Inflammatory macrophage (primary cell): ENCODE measurements at regions not wholly inside any gene's neighbourhood (a gene's known extent, or its start where the extent isn't known, plus 50 kb on each side); places are given as distances from the start of the nearest gene placed in this dataset.
"Not testable (repeated sequence)": the region's sequence is repeated elsewhere in the genome, so short reads cannot be mapped to it uniquely, and the experiment has no call there.

Experiments
- DNase-seq, 2 donors: peaks; one replicate each; pipeline ENCODE4 v3.0.0-alpha.2; 2020 to 2022

DNA sequence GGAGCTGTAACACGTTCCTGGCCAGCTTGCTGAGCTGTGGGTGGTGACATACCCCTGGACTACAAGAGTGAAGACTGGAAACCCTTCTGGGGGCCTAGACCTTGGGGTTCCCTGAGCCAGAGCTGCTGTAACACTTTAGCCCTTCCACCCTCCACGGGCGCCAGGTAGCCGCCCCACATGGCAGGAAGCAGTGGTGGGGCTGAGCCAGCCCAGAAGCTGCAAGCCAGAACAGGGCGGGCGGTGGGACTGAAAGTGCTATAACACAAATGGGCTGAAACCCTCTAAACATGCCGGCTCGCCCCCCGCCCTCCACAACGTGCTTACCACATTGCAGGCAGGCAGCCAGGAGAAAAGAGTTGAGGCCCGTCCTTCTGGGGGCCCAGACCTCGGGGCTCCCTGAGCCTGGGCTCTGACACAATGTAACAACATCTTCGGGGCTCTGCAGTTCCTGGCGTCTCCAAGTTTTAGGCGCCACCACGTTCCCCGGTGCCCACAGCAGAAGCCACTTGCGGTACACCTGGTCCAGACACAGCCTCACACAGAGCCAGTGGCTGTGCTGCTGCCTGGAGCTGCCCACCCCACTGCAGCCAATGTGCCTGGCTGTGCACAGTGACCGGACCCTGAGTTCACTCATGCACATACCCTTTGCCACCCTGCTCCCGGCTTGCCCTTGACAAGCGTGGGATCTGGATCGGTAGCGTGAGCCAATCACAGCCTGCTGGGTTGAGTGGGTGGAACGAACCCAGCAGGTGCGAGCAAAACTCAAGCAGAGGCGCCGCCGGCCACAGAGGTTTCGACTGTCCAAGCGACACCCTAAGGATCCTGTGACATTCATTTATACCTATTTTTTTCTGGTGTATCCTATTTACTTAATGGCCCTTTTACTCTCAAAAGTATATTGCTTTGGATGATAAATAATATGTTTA lies 127.4 kb upstream of the FHL2 start:
- no peak for DNase-seq

DNA sequence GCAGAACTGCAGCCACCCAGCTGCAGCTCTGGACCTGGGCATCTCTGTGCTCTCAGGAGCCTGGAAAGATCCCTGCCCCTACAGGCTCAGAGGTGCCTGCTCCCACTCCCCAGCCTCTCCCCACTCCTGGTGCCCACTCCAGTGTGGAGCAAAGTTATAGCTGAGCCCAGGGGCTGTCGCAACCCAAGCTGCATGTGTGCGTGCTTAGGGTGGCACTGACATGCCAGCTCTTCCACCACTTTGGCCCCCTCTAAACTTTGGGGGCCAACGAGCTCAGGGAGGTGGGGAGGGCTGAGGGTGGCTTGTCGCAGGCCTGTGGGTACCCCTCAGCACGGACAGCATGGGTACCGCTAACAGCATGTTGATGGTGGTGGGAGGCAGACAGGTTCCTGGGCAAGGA lies 126.3 kb upstream of the FHL2 start:
- no peak for DNase-seq

DNA sequence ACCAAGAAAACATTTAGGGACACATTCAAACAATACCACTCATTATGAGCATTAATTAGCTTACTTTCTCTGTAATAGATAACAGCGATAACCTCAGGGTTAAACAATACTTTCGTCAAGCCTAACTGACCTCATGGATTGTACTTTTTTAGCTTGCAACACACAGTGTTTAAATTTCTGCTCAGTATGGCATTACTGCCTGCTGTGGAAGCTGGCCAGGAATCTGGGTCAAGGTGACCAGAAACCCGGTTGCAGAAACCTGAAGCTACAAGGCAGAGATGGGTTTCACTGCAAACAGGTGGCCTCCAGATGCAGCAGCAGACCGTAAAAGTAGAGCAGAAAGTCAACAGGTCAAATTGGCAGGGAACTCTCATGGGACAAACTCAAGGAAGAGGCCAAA lies 123.8 kb upstream of the FHL2 start:
- no peak for DNase-seq

DNA sequence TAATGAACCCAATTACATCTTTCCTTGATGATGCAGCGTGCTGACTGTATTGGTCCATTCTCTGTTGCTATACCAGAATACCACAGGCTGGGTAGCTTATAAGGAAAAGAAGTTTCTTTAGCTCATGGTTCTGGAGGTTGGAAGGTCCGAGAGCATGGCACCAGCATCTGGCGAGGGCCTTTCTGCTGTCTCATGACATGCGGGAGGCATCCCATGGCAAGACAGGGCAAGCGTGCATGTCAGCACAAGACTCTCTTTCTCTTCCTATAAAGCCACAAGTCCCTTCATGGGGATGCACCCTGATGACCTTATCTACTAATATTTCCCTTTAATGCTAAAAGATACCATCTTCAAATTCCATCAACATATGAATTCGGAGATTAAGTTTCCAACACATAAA lies 122.8 kb upstream of the FHL2 start:
- no peak for DNase-seq

DNA sequence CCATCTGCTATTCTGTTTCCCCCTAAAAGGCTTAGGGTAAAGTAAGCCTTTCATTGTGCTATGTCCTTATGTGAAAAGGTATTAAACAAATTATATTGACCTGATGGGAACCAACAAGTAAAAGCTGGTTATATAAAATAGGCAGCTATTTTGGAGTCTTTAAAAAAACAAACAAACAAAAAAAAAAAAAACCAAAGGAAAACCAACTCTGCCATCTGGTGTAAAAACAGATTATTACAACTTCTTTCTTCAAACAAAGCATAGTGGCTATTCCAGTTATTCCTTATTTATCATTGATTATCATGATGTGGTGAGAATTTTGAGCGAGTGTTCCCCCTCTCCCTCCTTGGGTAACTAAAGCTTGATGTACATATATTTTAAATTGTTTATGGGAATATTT lies 122.3 kb upstream of the FHL2 start:
- DNase-seq: peak; percentile 5 to 19

DNA sequence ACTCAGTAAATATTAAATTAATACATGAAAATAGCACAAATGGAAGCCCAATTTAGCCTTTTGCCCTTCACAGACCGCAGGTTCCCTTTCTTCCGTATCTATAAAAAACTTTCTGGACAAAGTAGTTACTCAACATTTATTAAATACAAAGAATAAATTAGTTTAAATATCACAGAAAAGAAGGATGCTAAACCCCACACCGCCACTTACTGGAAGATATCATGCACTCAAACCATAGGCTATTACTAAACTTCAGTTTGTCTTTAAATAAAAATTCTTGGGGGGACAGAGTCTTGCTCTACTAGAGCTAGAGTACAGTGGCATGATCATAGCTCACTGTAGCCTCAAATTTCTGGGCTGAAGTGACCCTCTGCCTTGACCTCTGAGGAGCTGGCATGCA lies 120.7 kb upstream of the FHL2 start:
- no peak for DNase-seq

DNA sequence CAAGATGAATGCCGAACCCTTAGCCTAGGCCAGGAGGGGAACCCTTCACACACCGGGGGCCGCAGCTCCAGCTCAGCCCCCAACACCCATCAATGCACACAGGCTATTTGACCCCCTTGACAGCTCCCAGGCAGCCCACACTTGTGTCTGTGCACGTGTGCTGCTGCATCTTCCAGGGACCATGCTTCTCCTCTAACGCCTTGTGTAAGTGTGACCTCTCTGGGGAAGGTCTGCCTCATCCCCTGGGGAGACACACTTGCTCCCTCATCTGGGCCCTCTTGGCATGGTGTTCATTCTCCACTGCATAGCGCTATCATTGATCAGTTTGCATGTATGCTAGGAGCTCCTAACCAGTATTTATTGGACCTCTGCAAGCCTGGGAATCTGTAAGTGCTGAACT lies 120.0 kb upstream of the FHL2 start:
- no peak for DNase-seq

DNA sequence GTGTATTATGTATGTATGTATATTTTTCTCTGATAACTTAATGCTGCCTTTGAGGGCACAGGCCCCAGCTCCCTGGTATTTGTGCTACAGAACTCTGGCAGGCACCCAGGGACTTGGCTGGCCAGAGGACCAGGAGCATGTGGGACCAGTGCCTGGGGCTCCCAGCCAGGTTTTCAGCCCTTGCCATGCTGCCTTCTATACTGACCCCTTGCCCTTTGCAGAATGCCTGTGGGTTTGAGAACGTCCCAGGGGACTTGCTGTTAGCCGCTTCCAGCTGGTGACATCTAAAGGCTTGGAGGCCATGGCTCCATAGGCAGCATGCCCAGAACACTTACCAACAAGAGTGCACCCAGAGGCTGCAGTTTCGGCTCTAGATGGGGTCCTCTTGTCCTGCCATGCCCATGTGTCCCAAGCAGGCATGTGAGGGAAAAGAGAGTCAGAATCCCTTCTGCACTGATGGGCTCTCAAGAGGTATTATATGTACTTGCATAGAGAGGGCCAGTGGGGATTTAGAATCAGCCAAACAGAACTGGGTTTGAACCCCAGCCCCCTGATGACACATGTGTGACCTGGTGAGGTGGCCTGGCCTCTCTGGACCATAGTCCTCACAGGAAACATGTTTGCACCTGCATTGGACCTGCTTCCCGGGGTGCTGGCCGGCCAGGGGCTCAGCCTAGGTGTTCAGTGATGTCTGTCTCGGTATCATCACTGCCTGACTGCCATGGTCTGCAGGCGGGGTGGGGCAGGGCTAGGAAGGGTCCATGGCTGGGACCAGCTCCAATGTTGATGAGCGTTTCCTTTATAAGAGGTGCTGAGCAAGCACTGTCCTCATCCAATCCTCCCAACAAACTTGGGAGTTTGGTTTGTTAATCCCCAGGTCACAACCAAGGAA lies 119.2 kb upstream of the FHL2 start:
- no peak for DNase-seq

DNA sequence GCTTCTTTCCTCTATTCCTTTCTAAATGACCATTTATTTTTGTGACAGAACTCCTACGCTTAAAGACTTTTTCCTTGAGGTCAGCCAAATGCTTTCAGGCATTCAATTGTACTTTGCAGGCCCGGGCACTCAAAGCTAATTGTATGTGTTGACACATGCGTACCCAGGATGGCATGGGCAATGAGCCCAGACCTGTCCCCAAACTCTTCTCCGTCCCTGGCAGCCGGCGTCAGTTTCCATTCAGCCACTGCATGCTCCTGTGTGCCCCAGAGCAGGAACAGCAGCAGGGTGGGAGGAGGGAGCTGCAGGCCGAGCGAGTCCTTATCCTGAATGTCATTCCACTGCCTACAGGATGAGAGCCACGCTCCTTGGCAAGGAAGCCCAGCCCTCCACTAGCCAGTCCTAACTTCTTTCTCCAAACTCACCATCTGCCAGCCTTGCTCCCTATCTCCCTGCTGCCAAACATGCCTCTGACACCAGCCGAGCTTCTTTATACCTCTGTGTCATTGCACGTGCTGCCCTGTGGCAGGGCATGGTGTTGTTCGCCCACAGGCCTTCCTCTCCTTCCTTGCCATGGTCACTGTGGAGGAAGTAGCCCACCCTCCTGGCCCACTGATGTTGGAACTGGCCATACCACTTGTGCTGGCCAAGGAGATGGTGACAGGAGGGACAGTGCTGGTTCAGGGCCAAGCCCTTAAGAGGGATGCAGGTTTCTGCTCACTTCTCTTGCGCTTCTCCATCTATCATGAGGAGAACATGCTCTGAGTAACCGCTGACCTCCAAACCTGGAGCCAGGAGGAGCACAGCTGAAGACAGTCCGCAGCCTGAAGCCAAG lies 116.9 kb upstream of the FHL2 start:
- no peak for DNase-seq

DNA sequence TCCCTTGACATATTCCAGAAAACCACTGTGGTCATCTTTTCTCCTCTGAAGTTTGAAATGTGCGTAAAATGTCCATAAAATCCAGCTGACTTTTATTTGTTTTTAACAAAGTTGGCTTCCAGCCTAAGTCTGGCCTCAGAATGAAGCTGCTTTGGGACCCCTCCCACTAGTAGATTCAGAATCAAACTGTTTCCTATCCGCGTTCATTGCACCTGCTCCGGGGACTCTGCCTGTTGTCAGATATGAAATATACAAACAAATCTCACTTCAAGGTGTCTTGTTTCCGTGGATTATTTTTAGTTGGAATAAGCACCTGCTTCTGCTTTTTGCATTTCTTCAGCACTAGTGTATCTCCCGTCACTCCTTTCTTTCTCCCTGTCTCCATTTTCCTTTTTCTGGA lies 115.7 kb upstream of the FHL2 start:
- no peak for DNase-seq

DNA sequence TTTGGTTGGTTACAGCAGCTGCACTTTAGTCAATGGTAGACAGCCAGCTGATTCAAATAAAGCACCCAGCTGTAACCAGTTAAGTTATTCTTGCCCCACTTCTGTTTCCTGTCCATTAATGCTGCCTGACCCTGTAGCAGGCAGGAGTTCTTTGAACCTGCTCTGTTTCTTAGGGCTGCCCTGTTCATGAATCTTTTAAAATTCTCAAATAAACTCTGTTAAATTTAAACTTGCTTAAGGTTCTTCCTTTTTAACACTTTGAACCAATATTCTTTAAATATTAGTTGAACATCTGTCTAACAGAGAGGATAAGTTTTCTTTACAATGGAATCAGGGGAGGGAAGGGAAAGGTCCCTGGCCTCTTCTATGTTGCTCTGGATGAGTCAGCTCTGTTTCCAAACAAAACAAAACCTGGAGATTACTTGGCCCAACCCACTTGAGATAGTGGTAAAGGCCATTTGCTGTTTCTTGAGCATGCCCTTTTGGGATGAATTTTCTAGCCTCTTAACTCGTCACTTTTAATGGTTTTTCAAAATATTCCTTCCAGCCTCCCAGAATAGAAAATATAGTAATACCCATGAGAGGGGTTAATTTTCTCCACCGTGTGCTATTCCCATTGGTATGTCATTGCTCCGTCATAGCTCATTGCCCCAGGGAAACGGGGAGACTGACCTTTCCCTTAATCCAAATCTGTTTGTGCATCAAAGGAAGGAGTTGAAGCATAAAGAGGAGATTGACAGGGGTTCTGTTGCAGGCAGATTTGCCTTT lies 112.1 kb upstream of the FHL2 start:
- DNase-seq: no peak

DNA sequence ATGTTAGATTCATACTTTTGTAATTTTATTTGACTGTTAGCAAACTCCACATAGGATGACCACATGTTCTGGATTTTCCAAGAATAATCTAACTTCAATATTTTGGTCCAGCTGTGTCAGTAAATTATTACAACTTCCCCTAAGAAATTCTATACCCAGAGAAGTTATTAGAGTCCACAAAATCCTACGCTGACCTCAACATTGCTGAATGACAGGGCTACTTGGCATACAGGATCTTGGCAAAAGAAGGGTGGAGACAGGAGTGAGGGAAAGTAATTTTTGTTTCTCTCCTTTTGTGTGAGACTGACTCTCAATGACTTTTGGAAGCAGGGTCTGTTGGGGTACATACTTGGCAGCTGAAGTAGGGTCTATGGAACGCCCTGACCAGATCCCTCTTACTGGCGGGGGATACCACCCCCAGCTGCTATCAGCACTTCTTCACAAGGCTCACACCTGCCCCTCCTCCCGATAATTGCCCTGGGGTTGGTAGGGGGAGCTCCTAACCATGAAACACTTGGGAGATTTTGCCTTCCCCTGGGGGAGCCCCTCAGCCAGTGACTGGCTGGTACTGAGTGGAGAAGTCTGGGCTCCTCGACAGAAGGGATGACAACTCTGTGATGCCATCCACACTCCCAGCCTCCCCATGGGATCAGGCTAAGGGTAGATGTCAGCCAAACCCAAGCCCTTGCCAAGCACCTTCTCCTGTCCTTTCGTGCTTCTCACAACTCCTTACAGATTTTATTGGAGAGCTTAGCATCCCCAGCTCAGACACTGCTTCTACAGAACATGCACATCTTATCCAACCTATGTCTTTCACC lies 110.6 kb upstream of the FHL2 start:
- no peak for DNase-seq

DNA sequence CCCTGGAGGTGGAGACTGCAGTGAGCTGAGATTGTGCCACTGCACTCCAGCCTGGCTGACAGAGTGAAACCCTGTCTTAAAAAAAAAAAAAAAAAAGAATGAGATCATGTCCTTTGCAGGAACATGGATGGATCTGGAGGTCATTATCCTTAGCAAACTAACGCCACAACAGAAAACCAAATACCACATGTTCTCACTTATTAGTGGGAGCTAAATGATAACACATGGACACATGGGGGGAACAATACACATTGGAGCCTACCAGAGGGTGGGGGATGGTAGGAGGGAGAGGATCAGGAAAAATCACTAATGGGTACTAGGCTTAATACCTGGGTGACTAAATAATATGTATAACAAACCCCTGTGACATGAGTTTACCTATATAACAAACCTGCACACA lies 108.0 kb upstream of the FHL2 start:
- not testable (repeated sequence) for DNase-seq

DNA sequence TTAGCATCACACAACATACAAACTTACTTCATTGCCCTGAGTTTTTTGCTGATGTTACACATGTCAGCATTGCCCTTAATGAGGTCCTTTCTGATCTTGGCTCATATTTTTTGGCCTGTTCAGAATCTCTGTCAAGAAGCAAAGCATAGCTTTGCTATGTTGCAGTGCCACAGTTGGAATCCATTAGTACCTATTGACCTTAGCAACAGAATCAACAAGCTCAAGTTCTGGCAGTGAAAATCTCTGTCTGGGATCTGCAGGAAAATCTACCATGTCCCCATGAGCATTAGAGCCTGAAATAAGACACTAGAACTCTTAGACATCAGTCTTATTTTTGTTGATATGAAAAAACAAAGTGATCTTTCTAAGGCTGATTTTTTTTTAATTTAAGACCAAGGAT lies 105.6 kb upstream of the FHL2 start:
- DNase-seq: no peak

DNA sequence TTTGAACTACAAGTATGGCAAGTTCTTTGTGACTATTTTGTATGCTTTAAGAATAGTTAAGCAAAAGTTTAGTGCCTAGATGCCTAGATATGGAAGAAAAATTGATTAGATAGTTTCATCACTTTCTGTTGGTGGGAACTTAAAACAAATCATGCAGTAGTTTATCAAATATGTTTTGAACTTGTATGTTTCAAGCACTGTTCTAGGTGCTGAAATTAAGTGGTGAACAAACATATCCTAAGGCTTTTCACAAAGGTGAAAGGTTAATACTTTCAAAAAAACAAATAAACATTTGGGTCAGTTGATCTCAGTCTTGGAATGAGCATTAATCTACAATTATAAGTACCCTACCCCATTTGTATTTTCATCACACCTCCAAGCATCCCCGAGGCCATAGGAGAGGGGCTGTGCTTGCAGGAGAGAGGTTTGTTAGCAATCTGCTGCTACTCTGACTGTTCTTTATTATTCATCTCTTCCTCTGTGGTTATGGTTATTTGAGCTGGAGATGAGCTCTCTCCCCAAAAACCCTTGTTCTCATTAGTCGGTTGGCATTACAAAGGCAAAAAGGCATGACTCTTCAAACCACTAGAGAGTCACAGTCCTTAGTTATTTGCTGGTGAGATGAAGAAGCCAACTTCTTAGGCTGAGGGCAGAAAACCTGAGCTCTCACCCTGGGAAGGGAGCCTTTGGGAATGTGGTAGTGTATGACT lies 103.9 kb upstream of the FHL2 start:
- DNase-seq: no peak

DNA sequence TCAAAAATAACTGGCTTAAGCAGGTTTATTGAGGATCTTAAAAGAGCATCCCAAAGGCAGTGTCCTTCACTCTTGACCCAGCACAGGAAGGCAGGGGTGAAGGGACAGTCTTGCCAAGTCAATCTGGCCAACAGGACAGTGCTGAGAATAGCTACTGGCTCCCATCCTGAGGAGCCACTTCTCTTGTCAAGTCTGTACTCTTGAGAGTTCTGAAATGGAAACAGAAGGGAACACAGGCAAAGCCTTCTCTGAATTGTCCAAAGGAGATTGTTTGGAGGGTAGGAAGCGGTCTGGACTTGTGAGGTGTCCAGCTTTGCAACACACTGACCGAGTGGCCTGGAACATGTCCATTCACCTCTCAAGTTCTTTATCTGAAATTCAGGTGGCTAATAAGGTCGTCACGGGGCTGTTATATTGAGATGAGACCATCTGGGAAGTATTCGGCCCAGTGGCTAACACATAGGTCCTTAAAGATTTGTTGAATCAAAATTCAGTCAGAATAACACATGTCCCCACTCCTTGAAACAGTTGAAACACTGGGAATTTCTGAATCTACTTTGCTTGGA lies 99.5 kb upstream of the FHL2 start:
- no peak for DNase-seq

DNA sequence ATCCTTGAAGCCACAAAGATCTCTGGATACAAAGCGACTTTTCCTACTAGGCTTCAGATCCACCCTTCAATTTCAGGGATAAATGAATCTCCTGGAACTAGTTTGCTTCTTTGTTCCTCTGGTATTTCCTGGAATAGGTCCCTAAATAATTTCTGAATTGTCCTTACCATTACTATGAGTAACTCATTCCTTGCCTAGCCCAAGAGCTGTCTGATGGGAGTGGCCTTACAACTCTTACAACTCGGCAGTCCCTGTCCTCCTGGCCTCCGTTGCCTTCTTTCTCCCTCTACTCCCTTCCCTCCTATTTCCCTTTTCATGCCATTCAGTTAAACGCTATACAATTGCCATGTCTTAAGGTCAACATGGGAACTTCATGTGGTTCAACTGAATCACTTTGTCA lies 98.2 kb upstream of the FHL2 start:
- DNase-seq: no peak

DNA sequence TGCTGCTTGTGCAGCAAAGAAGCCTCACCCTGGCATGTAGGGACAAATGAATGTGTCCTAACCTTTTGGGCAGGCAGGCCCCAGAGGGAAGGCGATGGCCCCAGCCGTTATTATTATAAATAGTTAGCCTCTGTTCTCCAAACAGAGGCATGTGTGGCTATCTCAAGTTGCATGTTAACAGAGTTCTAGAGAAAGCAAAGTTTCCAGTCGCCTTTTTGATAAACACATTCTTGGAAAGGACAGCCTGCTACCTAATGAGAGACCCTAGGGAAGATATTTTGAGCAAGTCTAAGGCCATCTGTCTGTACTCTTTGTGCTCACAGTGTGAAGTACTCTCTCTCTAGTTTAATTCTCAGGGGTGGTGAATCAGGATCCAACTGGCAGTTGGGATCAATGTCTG lies 97.4 kb upstream of the FHL2 start:
- DNase-seq: no peak

DNA sequence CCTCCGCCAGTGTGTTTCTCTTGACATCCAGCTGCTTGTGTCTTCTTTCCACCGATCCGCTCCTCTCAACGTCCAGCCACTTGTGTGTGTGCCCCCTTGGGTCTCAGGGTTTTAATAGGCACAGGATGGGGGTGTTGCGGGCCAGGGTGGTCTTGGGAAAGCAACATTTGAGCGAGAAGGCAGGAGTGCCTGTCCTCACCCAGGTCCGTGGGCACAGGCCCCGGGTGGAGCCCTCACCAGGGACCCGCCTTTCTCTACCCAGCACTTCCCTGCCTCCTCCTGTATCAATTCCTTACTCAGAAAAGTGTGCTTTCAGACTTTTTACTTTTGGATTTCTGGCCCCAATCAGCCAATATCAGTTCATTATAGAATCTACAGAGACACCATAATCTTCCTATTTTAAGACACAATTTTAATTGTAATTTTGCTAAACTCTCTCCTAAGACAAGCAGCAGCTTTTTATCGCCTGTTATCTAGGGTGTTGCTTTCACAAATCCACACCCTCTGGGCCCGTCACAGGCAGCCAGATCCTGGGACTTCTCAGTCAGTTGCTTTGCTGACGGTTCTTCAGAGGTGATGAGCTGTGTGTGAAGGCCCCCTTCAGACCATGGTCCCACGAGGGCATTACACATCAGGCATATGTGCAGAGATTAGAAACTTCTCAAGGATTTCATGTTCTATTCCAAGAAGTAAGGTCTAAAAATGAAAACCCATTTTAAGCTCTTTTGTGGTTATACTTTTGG lies 96.0 kb upstream of the FHL2 start:
- no peak for DNase-seq
